Mammary epithelial cell (primary cell): ENCODE measurements at regions not wholly inside any gene's neighbourhood (a gene's known extent, or its start where the extent isn't known, plus 50 kb on each side); places are given as distances from the start of the nearest gene placed in this dataset.
A peak's percentile ranks its signal among the peaks of the same experiment; 100 is the strongest.
"Not testable (repeated sequence)": the region's sequence is repeated elsewhere in the genome, so short reads cannot be mapped to it uniquely, and the experiment has no call there.

Experiments
- CTCF ChIP-seq, 2 donors: IDR thresholded peaks in 1 of 2; conservative IDR thresholded peaks in 1 of 2; 2 replicates each; pipeline ENCODE4 v1.5.1; 2011 to 2012; ENCODE audit warnings: inconsistent platforms in 2 of 2, low read length in 2 of 2, mild to moderate bottlenecking in 2 of 2, control low read depth in 1 of 2, low read depth in 1 of 2; ENCODE audit not compliant: insufficient read depth in 1 of 2; ENCODE audit errors: extremely low read depth in 1 of 2
- EZH2 ChIP-seq: IDR thresholded peaks from 2 replicates; pipeline ENCODE4 v1.6.1; 2012; ENCODE audit warnings: low read length, inconsistent platforms, borderline replicate concordance

GRCh38 chr1:25007390-25008191, 77.5 kb upstream of the RUNX3 start:
- not testable (repeated sequence) for TF ChIP-seq EZH2
- peak in 1 of 2 donors; percentile 9 for TF ChIP-seq CTCF (conservative IDR thresholded peaks at IDR 0.05 in 1 of 2, IDR thresholded peaks at IDR 0.05 in 1 of 2; ENCODE audit: extremely low read depth in 1 of 2, insufficient read depth in 1 of 2, low read depth in 1 of 2, low read length in 2 of 2)
